ENCODE measurements at regions not wholly inside any gene's neighbourhood (a gene's known extent, or its start where the extent isn't known, plus 50 kb on each side); places are given as distances from the start of the nearest gene placed in this dataset.

GRCh38 chr21:35942211-35943144, 117.8 kb downstream of the SETD4 start:
- no peaks in the 10 kb centered on the region for H3K36me3 ChIP-seq (ENCODE audit: control insufficient read depth in 2 of 2, insufficient read depth in 1 of 2, low read length in 2 of 2)
- H3K9me3 ChIP-seq (ENCODE audit: control insufficient read depth, insufficient read depth, low read depth, low read length) = no peaks in the 10 kb centered on the region
- no peak overlapping the region for H3K27ac ChIP-seq (ENCODE audit: extremely low read depth, low read depth, low read length)
- TF ChIP-seq ZNF280C (tag by site-specific recombination; IDR thresholded peaks at IDR 0.05) = no peak
- TF ChIP-seq, protein P1, sequence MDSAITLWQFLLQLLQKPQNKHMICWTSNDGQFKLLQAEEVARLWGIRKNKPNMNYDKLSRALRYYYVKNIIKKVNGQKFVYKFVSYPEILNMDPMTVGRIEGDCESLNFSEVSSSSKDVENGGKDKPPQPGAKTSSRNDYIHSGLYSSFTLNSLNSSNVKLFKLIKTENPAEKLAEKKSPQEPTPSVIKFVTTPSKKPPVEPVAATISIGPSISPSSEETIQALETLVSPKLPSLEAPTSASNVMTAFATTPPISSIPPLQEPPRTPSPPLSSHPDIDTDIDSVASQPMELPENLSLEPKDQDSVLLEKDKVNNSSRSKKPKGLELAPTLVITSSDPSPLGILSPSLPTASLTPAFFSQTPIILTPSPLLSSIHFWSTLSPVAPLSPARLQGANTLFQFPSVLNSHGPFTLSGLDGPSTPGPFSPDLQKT (IDR thresholded peaks at IDR 0.05; ENCODE audit: borderline replicate concordance, low read depth, low read length) = no peak
- TF ChIP-seq ZSCAN16 (tag by site-specific recombination; IDR thresholded peaks at IDR 0.05) = no peak
- no peak for TF ChIP-seq ZNF354C (tag by site-specific recombination; IDR thresholded peaks at IDR 0.05; ENCODE audit: borderline replicate concordance, low read depth)
- TF ChIP-seq SP7 (tag by site-specific recombination; IDR thresholded peaks at IDR 0.05) = no peak
- TF ChIP-seq, protein P2, sequence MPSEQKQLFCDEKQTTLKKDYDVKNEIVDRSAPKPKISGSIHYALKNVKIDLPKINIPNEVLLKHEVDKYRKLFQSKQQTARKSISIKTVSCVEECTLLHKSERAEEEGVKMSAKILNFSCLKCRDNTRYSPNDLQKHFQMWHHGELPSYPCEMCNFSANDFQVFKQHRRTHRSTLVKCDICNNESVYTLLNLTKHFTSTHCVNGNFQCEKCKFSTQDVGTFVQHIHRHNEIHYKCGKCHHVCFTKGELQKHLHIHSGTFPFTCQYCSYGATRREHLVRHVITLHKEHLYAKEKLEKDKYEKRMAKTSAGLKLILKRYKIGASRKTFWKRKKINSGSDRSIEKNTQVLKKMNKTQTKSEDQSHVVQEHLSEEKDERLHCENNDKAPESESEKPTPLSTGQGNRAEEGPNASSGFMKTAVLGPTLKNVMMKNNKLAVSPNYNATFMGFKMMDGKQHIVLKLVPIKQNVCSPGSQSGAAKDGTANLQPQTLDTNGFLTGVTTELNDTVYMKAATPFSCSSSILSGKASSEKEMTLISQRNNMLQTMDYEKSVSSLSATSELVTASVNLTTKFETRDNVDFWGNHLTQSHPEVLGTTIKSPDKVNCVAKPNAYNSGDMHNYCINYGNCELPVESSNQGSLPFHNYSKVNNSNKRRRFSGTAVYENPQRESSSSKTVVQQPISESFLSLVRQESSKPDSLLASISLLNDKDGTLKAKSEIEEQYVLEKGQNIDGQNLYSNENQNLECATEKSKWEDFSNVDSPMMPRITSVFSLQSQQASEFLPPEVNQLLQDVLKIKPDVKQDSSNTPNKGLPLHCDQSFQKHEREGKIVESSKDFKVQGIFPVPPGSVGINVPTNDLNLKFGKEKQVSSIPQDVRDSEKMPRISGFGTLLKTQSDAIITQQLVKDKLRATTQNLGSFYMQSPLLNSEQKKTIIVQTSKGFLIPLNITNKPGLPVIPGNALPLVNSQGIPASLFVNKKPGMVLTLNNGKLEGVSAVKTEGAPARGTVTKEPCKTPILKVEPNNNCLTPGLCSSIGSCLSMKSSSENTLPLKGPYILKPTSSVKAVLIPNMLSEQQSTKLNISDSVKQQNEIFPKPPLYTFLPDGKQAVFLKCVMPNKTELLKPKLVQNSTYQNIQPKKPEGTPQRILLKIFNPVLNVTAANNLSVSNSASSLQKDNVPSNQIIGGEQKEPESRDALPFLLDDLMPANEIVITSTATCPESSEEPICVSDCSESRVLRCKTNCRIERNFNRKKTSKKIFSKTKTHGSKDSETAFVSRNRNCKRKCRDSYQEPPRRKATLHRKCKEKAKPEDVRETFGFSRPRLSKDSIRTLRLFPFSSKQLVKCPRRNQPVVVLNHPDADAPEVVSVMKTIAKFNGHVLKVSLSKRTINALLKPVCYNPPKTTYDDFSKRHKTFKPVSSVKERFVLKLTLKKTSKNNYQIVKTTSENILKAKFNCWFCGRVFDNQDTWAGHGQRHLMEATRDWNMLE (tag by site-specific recombination; conservative IDR thresholded peaks at IDR 0.05; ENCODE audit: low read depth) = no peak
- TF ChIP-seq ZNF621 (tag by site-specific recombination; IDR thresholded peaks at IDR 0.05) = 0 out of 2 replicates have a peak, but pooled peaks have one; percentile 14
- TF ChIP-seq ZNF114 (tag by site-specific recombination; IDR thresholded peaks at IDR 0.05) = peak; percentile 82; the same call in 1 of the 2 replicates
- TF ChIP-seq ZNF555 (tag by site-specific recombination; conservative IDR thresholded peaks at IDR 0.05) = no peak
- peak; percentile 86; the same call in 1 of the 2 replicates for TF ChIP-seq ZNF521 (tag by site-specific recombination; IDR thresholded peaks at IDR 0.05)
- TF ChIP-seq, protein P3, sequence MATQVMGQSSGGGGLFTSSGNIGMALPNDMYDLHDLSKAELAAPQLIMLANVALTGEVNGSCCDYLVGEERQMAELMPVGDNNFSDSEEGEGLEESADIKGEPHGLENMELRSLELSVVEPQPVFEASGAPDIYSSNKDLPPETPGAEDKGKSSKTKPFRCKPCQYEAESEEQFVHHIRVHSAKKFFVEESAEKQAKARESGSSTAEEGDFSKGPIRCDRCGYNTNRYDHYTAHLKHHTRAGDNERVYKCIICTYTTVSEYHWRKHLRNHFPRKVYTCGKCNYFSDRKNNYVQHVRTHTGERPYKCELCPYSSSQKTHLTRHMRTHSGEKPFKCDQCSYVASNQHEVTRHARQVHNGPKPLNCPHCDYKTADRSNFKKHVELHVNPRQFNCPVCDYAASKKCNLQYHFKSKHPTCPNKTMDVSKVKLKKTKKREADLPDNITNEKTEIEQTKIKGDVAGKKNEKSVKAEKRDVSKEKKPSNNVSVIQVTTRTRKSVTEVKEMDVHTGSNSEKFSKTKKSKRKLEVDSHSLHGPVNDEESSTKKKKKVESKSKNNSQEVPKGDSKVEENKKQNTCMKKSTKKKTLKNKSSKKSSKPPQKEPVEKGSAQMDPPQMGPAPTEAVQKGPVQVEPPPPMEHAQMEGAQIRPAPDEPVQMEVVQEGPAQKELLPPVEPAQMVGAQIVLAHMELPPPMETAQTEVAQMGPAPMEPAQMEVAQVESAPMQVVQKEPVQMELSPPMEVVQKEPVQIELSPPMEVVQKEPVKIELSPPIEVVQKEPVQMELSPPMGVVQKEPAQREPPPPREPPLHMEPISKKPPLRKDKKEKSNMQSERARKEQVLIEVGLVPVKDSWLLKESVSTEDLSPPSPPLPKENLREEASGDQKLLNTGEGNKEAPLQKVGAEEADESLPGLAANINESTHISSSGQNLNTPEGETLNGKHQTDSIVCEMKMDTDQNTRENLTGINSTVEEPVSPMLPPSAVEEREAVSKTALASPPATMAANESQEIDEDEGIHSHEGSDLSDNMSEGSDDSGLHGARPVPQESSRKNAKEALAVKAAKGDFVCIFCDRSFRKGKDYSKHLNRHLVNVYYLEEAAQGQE (tag by site-specific recombination; IDR thresholded peaks at IDR 0.05) = no peak
- no peak for TF ChIP-seq SCRT1 (tag by site-specific recombination; IDR thresholded peaks at IDR 0.05; ENCODE audit: borderline replicate concordance)
- no peak for TF ChIP-seq ZNF768 (tag by site-specific recombination; IDR thresholded peaks at IDR 0.05)
- TF ChIP-seq ZNF311 (tag by site-specific recombination; IDR thresholded peaks at IDR 0.05; ENCODE audit: borderline replicate concordance) = 0 out of 2 replicates have a peak, but pooled peaks have one; percentile 72
- peak; percentile 83 for TF ChIP-seq ZSCAN4 (tag by site-specific recombination; IDR thresholded peaks at IDR 0.05)
- no peak for TF ChIP-seq ATF2 (tag by site-specific recombination; IDR thresholded peaks at IDR 0.05; ENCODE audit: low read depth)
- no peak for TF ChIP-seq ZNF24 (tag by site-specific recombination; IDR thresholded peaks at IDR 0.05)
- ChIA-PET POLR2A (no interaction called here), CTCF (interaction anchor here (0.6 to 1.5 kb wide), 6 partner anchors 9 to 1306 kb away, joined by 3 to 6 read pairs (median 3); no protein-coding TSS in a partner anchor)
- no peak overlapping the region for H3K4me3 ChIP-seq (ENCODE audit: low read depth, low read length)
- no peaks in the 10 kb centered on the region for H3K4me1 ChIP-seq (ENCODE audit: control insufficient read depth, insufficient read depth, low read length)

Data from HEK293 (cell line).